ENCODE measurements at regions not wholly inside any gene's neighbourhood (a gene's known extent, or its start where the extent isn't known, plus 50 kb on each side); places are given as distances from the start of the nearest gene placed in this dataset.

GRCh38 chr1:58288624-58289142 lies 257.8 kb downstream of the OMA1 start:
- no peak overlapping the region for H3K4me3 ChIP-seq (ENCODE audit: low read depth, low read length)
- TF ChIP-seq CTCF (IDR thresholded peaks at IDR 0.05; ENCODE audit: insufficient read depth, low read depth, low read length) = no peak

GRCh38 chr1:58287894-58288623 lies 258.5 kb downstream of the OMA1 start:
- no peak for DNase-seq (ENCODE audit: low read depth)
- no peak overlapping the region for H3K4me3 ChIP-seq (ENCODE audit: low read depth, low read length)
- no peak for TF ChIP-seq CTCF (IDR thresholded peaks at IDR 0.05; ENCODE audit: insufficient read depth, low read depth, low read length)

More at GRCh38 chr1:58288624-58289142, 257.8 kb downstream of the OMA1 start:
- DNase-seq (ENCODE audit: low read depth) = no peak

- DNase-seq (ENCODE audit: low read depth) = no peak
- no peak for TF ChIP-seq CTCF (IDR thresholded peaks at IDR 0.05; ENCODE audit: insufficient read depth, low read depth, low read length)
- H3K4me3 ChIP-seq (ENCODE audit: low read depth, low read length) = no peak overlapping the region
Measured at GRCh38 chr1:58284225-58284510, 262.4 kb downstream of the OMA1 start.

- no peak overlapping the region for H3K4me3 ChIP-seq (ENCODE audit: low read depth, low read length)
- no peak for TF ChIP-seq CTCF (IDR thresholded peaks at IDR 0.05; ENCODE audit: insufficient read depth, low read depth, low read length)
- no peak for DNase-seq (ENCODE audit: low read depth)
Measured at GRCh38 chr1:58283388-58284224, 262.9 kb downstream of the OMA1 start.

- no peak for TF ChIP-seq CTCF (IDR thresholded peaks at IDR 0.05; ENCODE audit: insufficient read depth, low read depth, low read length)
- no peak overlapping the region for H3K4me3 ChIP-seq (ENCODE audit: low read depth, low read length)
- DNase-seq (ENCODE audit: low read depth) = no peak
Measured at GRCh38 chr1:58282623-58283387, 263.7 kb downstream of the OMA1 start.

- no peak overlapping the region for H3K4me3 ChIP-seq (ENCODE audit: low read depth, low read length)
- no peak for TF ChIP-seq CTCF (IDR thresholded peaks at IDR 0.05; ENCODE audit: insufficient read depth, low read depth, low read length)
- DNase-seq (ENCODE audit: low read depth) = no peak
Measured at GRCh38 chr1:58266242-58266641, 280.3 kb downstream of the OMA1 start.

Data from fibroblast of villous mesenchyme (primary cell).